HL-60 (cell line): ENCODE measurements at regions not wholly inside any gene's neighbourhood (a gene's known extent, or its start where the extent isn't known, plus 50 kb on each side); places are given as distances from the start of the nearest gene placed in this dataset.

Source experiments
- GABPA ChIP-seq: IDR thresholded peaks from 2 replicates; pipeline ENCODE4 v1.6.1; 2012; ENCODE audit warnings: low read depth
- POLR2AphosphoS5 ChIP-seq: IDR thresholded peaks from 2 replicates; pipeline ENCODE4 v1.6.1; 2012; ENCODE audit warnings: low read depth
- TF ChIP-seq, protein P1 (sequence below): IDR thresholded peaks from one replicate; pipeline ENCODE4 v1.5.1; 2011; ENCODE audit warnings: low read length, control low read depth, inconsistent platforms; ENCODE audit not compliant: insufficient read depth

DNA sequence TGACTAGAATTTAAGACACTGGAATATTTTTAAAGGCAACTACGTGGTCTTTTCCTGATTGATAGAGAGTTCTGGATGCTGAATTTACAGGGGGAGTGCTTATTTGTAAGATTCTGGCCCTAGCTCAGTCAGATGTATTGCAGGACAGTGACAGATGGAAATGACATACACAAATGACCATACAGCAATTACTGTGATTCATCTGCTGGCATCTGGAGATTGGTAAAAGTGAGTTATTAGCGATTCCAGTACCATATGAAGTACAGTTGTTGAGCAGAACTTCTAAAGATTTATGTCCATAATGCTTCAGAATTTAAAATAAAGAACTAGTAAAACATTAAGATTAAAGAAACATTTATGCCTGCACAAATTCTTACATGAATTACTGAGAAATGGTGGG lies 243.2 kb downstream of the CRPPA start:
- TF ChIP-seq, protein P1, sequence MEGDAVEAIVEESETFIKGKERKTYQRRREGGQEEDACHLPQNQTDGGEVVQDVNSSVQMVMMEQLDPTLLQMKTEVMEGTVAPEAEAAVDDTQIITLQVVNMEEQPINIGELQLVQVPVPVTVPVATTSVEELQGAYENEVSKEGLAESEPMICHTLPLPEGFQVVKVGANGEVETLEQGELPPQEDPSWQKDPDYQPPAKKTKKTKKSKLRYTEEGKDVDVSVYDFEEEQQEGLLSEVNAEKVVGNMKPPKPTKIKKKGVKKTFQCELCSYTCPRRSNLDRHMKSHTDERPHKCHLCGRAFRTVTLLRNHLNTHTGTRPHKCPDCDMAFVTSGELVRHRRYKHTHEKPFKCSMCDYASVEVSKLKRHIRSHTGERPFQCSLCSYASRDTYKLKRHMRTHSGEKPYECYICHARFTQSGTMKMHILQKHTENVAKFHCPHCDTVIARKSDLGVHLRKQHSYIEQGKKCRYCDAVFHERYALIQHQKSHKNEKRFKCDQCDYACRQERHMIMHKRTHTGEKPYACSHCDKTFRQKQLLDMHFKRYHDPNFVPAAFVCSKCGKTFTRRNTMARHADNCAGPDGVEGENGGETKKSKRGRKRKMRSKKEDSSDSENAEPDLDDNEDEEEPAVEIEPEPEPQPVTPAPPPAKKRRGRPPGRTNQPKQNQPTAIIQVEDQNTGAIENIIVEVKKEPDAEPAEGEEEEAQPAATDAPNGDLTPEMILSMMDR: no peak
- TF ChIP-seq POLR2AphosphoS5: no peak
- TF ChIP-seq GABPA: no peak
